Dendritic cell treated with granulocyte-macrophage colony-stimulating factor and Interleukin-4, amounts not matched to agents 40 ng/mL and 50 ng/mL, for 4 days (primary cell): ENCODE measurements at regions not wholly inside any gene's neighbourhood (a gene's known extent, or its start where the extent isn't known, plus 50 kb on each side); places are given as distances from the start of the nearest gene placed in this dataset.
"Not testable (repeated sequence)": the region's sequence is repeated elsewhere in the genome, so short reads cannot be mapped to it uniquely, and the experiment has no call there.

Source experiments
- H3K27ac Mint-ChIP-seq: one replicate; pipeline ENCODE4 v1.8.0; 2022; ENCODE audit warnings: mild to moderate bottlenecking, mixed read lengths
- H3K27me3 Mint-ChIP-seq: one replicate; pipeline ENCODE4 v1.8.0; 2022; ENCODE audit warnings: mild to moderate bottlenecking, mixed read lengths
- H3K36me3 Mint-ChIP-seq: one replicate; pipeline ENCODE4 v1.8.0; 2022; ENCODE audit warnings: low read depth, mixed read lengths
- H3K4me1 Mint-ChIP-seq: one replicate; pipeline ENCODE4 v1.8.0; 2022; ENCODE audit warnings: low read depth, mixed read lengths
- H3K4me3 Mint-ChIP-seq: one replicate; pipeline ENCODE4 v1.8.0; 2022; ENCODE audit warnings: mild to moderate bottlenecking, moderate library complexity, mixed read lengths
- H3K9me3 Mint-ChIP-seq: one replicate; pipeline ENCODE4 v1.8.0; 2022; ENCODE audit warnings: mixed read lengths
- intact Hi-C: fragments of 100-400 bp; cut with micrococcal nuclease; formaldehyde crosslinking; loops from one replicate; pipeline ENCODE4 v1.15.0; 2022

DNA sequence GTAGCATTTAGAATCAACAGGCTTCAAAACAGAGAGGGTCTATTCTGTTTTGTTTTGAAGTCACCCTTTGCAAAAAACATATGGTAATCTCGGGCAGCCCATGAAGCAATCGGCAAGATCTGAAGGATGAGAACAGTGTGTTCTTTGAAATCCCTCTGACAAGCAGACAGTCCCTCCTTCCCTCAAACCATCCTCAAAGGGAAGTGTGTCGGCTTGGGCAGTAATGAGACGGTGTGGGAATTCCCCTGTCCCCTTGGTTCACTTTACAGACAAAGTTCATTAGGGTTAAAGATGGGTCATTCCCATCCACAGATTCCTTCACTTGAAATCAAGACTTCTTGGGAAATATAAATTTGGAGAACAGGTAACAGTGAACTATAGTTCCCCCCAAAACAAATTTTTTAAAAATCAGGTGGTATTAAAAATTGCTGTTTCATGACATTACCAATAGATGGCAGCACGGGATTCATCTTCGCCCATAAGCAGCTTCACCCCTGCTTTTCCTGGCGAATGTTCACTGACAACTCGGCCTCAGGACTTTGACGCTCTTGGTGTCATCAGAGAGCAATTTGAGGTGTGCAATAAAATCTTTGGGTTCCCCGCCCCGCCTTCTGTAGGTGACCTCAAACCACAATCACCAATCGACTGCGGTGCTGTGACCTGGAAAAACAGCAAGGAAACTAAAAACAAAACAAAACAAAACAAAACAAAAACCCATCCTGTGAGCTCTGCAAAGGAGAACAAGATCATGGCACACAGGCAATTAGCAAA, 159.3 kb upstream of the TNFAIP3 start:
- H3K9me3 Mint-ChIP-seq: no peaks in the 10 kb centered on the region
- intact Hi-C loops: loop anchor here (1.0 to 10.0 kb wide), 6 partner anchors 85 to 400 kb away; partner anchors contain the start of gene PERP
- H3K27ac Mint-ChIP-seq: no peak overlapping the region
- peaks cover 71% of the 10 kb centered on the region for H3K27me3 Mint-ChIP-seq
- H3K36me3 Mint-ChIP-seq: no peaks in the 10 kb centered on the region
- H3K4me1 Mint-ChIP-seq: peaks cover 42% of the 10 kb centered on the region
- H3K4me3 Mint-ChIP-seq: peak overlapping the region; percentile 51

- intact Hi-C loops: loop anchor here (2.0 to 10.0 kb wide), 5 partner anchors 84 to 399 kb away; partner anchors contain the start of gene PERP
- Mint-ChIP-seq H3K4me3 (no peak overlapping the region), H3K27me3 (peaks cover 72% of the 10 kb centered on the region), H3K36me3 (no peaks in the 10 kb centered on the region), H3K27ac (no peak overlapping the region), H3K9me3 (no peaks in the 10 kb centered on the region), H3K4me1 (peaks cover 42% of the 10 kb centered on the region)
Measured at GRCh38 chr6:137708481-137708880, 158.6 kb upstream of the TNFAIP3 start.

- no peak overlapping the region for H3K4me3 Mint-ChIP-seq
- H3K36me3 Mint-ChIP-seq: no peaks in the 10 kb centered on the region
- H3K4me1 Mint-ChIP-seq: peaks cover 42% of the 10 kb centered on the region
- no peaks in the 10 kb centered on the region for H3K9me3 Mint-ChIP-seq
- intact Hi-C loops: loop anchor here (2.0 to 10.0 kb wide), 5 partner anchors 83 to 398 kb away; partner anchors contain the start of gene PERP
- peaks cover 80% of the 10 kb centered on the region for H3K27me3 Mint-ChIP-seq
- H3K27ac Mint-ChIP-seq: no peak overlapping the region
Measured at GRCh38 chr6:137709424-137710236, 157.4 kb upstream of the TNFAIP3 start.

DNA sequence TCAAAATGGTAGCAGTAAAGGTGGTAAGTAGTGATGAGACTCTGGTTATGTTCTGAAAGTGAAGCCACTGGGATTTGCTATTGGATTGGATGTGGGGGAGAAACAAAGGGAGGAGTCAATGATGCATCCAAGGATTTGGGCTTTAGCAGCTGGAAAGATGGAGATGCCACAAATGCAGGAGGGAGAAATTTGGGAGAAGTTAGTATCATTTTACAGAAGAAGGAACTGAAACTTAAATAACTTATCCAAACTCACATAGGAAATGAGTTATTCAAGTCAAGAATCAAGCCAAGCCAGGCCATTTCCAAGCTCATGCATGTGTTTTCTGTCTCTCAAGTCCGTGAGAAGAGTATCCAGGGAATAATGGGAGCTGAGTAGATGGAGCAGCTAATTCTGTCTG, 155.1 kb upstream of the TNFAIP3 start:
- Mint-ChIP-seq H3K4me1 (peaks cover 21% of the 10 kb centered on the region), H3K9me3 (no peaks in the 10 kb centered on the region), H3K27me3 (peaks cover 80% of the 10 kb centered on the region), H3K4me3 (no peak overlapping the region), H3K36me3 (no peaks in the 10 kb centered on the region), H3K27ac (no peak overlapping the region)
- intact Hi-C loops: no loop called here

DNA sequence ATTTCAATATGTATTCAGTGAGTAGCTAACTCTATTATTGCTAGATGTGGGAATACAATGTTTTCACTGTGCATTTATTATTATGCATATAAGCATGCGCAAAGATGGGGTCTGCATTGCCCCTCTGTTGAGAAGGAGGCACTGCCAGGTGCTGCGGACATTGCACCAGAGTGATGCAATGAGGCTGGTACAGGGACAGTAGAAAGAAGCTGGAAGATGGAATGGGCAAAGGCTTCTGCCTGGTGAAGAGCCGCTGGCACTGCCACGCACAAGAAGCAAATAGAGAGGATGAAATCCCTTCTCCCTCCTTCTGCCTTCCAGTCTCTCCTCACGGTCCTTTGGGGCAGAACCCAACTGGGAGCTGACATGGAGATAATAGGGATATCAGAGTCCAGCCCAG, 154.5 kb upstream of the TNFAIP3 start:
- no peak overlapping the region for H3K27ac Mint-ChIP-seq
- H3K4me3 Mint-ChIP-seq: no peak overlapping the region
- intact Hi-C loops: no loop called here
- peaks cover 81% of the 10 kb centered on the region for H3K27me3 Mint-ChIP-seq
- no peaks in the 10 kb centered on the region for H3K36me3 Mint-ChIP-seq
- peaks cover 21% of the 10 kb centered on the region for H3K4me1 Mint-ChIP-seq
- no peaks in the 10 kb centered on the region for H3K9me3 Mint-ChIP-seq

DNA sequence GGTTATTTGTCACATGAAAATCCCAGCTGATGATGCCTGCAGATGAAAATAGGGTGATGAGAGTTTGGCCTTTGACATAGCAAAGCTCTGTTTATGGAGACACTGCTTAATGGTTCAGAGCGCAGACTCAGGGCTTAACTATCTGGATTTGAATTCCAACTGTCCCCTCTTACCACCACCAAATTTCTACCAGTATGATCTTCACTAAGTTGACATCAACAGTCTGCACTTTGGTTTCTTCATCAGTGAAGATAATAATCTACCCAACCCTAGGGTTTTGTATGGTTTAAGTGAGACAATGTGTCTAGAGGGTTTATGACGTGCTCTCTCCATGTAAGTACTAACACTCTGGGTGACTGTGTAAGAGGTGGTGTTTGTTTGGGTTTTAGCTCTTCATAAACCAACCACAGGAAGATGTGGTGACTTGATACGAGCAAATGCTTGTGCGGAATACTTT, 151.4 kb upstream of the TNFAIP3 start:
- no peaks in the 10 kb centered on the region for H3K36me3 Mint-ChIP-seq
- H3K9me3 Mint-ChIP-seq: no peaks in the 10 kb centered on the region
- H3K4me3 Mint-ChIP-seq: no peak overlapping the region
- intact Hi-C loops: no loop called here
- no peak overlapping the region for H3K27ac Mint-ChIP-seq
- H3K27me3 Mint-ChIP-seq: peaks cover 84% of the 10 kb centered on the region
- H3K4me1 Mint-ChIP-seq: peaks cover 15% of the 10 kb centered on the region

DNA sequence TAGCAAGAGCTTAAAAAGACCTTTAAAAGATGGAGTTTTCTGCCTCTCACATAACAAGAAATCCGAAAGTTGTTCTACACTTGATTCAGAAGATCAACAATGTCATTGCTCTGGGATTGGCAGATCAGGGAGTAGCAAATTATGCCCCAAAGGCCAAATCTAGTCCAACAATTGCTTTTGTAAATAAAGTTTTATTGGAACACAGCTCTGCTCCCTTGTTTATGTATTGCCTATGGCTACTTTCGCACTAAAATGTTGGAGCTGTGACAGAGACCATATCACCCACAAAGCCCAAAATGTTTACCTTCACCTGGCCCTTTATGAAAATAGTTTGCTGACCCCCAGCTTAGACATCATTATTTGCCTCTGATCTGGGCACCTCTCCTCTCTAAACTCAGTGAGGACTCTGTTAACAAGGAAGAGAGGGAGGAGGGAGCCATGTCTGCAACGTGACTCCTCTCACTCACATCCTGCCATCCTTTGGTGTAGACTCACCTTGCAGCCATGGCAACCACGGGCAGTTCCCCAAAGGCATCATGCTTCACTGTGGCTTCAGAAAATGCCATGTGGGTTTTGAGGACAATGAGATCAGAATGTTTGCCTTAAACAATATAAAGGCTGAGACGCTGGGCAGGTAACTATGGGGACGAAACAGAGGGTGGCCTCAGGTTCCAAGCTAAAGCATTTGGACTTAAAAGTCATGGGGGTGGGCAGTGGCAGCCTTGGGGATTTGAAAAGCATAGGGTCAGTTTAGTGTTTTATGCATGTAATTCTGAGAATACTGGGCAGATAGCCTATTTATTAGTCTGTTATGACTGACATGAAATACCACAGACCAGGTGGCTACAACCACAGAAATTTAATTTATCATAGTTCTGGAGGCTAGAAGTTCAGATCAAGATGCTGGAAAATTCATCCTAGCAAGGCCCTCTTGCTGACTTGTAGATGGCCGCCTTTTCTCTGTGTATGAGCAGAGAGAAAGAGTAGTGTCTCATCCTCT, 149.7 kb upstream of the TNFAIP3 start:
- no peaks in the 10 kb centered on the region for H3K36me3 Mint-ChIP-seq
- H3K4me1 Mint-ChIP-seq: peaks cover 4% of the 10 kb centered on the region
- H3K4me3 Mint-ChIP-seq: no peak overlapping the region
- no peak overlapping the region for H3K27ac Mint-ChIP-seq
- H3K9me3 Mint-ChIP-seq: no peaks in the 10 kb centered on the region
- peaks cover 78% of the 10 kb centered on the region for H3K27me3 Mint-ChIP-seq
- intact Hi-C loops: no loop called here

DNA sequence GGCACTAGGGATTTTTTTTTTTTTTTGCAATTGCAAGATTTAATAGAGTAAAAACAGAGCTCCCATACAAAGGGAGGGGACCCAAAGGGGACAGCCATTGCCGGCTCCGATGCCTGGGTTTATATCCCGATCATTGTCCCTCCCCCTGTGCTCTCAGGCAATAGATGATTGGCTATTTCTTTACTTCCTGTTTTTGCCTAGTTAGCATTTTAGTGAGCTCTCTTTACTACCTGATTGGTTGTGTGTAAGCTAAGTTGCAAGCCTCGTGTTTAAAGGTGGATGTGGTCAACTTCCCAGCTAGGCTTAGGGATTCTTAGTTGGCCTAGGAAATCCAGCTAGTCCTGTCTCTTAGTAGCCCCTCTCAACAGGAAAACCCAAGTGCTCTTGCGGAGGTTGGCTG, 148.2 kb upstream of the TNFAIP3 start:
- H3K9me3 Mint-ChIP-seq, intact Hi-C loops, H3K36me3 Mint-ChIP-seq, H3K4me3 Mint-ChIP-seq, H3K27ac Mint-ChIP-seq: not testable (repeated sequence)
- Mint-ChIP-seq H3K4me1 (peaks cover 10% of the 10 kb centered on the region), H3K27me3 (peaks cover 76% of the 10 kb centered on the region)

GRCh38 chr6:137722749-137723272, 144.2 kb upstream of the TNFAIP3 start:
- Mint-ChIP-seq H3K27me3 (peaks cover 70% of the 10 kb centered on the region), H3K9me3 (no peaks in the 10 kb centered on the region), H3K4me3 (peak overlapping the region; percentile 26), H3K27ac (no peak overlapping the region), H3K36me3 (no peaks in the 10 kb centered on the region), H3K4me1 (peaks cover 25% of the 10 kb centered on the region)
- intact Hi-C loops: no loop called here

GRCh38 chr6:137723273-137724017, 143.6 kb upstream of the TNFAIP3 start:
- peaks cover 67% of the 10 kb centered on the region for H3K27me3 Mint-ChIP-seq
- H3K27ac Mint-ChIP-seq: no peak overlapping the region
- H3K4me3 Mint-ChIP-seq: no peak overlapping the region
- no peaks in the 10 kb centered on the region for H3K36me3 Mint-ChIP-seq
- intact Hi-C loops: no loop called here
- H3K4me1 Mint-ChIP-seq: peaks cover 28% of the 10 kb centered on the region
- H3K9me3 Mint-ChIP-seq: no peaks in the 10 kb centered on the region

GRCh38 chr6:137724018-137724403, 143.0 kb upstream of the TNFAIP3 start:
- Mint-ChIP-seq H3K27ac (no peak overlapping the region), H3K27me3 (peaks cover 70% of the 10 kb centered on the region), H3K4me1 (peaks cover 33% of the 10 kb centered on the region), H3K4me3 (no peak overlapping the region), H3K9me3 (no peaks in the 10 kb centered on the region), H3K36me3 (no peaks in the 10 kb centered on the region)
- intact Hi-C loops: no loop called here

DNA sequence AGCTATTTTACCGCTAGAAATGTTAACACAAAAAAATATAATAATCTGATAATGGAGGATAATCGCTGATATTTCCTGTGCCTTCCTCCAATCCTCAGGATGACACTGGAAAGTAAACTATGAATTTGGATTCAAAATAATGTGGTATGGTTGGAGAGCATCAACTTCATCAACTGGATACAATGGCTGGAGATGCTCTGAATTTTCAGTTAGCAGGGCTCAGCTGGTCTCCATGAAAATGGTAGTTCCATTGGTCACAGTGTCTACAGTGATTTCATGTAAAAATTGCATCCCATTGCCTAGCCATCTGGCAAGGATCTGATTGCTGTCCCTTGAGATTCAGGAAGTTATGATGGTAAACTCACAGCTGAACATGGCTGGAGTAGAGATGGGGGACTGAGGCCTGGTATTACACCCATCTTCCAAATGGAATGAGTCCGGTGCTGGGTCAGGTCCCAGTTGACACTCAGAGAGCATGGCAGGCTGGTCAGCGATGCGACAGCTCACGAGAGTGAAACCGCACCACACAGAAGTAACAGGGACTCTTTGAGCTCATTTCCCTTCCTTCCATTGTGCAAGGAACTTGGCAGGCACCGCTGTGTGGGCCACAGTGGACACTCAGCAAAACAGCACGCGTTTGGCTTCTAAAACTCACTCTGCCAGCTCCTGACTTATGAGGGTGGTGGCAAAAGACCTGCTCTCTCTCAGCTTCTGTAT, 142.4 kb upstream of the TNFAIP3 start:
- H3K27ac Mint-ChIP-seq: no peak overlapping the region
- peaks cover 68% of the 10 kb centered on the region for H3K27me3 Mint-ChIP-seq
- H3K9me3 Mint-ChIP-seq: no peaks in the 10 kb centered on the region
- H3K4me1 Mint-ChIP-seq: peaks cover 35% of the 10 kb centered on the region
- intact Hi-C loops: loop anchor here (5.0 kb wide), 1 partner anchor 38 kb away; no protein-coding TSS in a partner anchor
- no peak overlapping the region for H3K4me3 Mint-ChIP-seq
- H3K36me3 Mint-ChIP-seq: no peaks in the 10 kb centered on the region
